Esophagus muscularis mucosa (tissue), 4 donors: ENCODE measurements at regions not wholly inside any gene's neighbourhood (a gene's known extent, or its start where the extent isn't known, plus 50 kb on each side); places are given as distances from the start of the nearest gene placed in this dataset.

Experiments used
- DNase-seq: peaks from one replicate; pipeline ENCODE4 v3.0.0-alpha.2; 2017; ENCODE audit errors: extremely low spot score
- H3K27ac ChIP-seq, 4 donors: fragments of 200-600 bp; sonication (generic); replicated peaks in 1 of 4; 1 replicate in 3 of 4; 2 replicates in 1 of 4; pipeline ENCODE4 v1.5.1; 2016 to 2019; ENCODE audit warnings: mild to moderate bottlenecking in 1 of 4
- H3K27me3 ChIP-seq, 4 donors: fragments of 200-600 bp; sonication (generic); one replicate each; pipeline versions ENCODE4 v1.5.1 to v1.6.0; 2016 to 2019
- H3K36me3 ChIP-seq, 4 donors: fragments of 200-600 bp; sonication (generic); one replicate each; pipeline ENCODE4 v1.5.1; 2016 to 2019
- H3K4me1 ChIP-seq, 4 donors: fragments of 200-600 bp; sonication (generic); one replicate each; pipeline ENCODE4 v1.5.1; 2016 to 2019
- H3K4me3 ChIP-seq, 4 donors: fragments of 200-600 bp; sonication (generic); 1 replicate in 2 of 4; 2 replicates in 2 of 4; pipeline ENCODE4 v1.5.1; 2016 to 2019; ENCODE audit warnings: mild to moderate bottlenecking in 4 of 4, moderate library complexity in 1 of 4
- H3K9me3 ChIP-seq, 4 donors: fragments of 200-600 bp; sonication (generic); 1 replicate in 3 of 4; 2 replicates in 1 of 4; pipeline ENCODE4 v1.5.1; 2016 to 2019
- CTCF ChIP-seq, 3 experiments: fragments of 200-600 bp in 2 of 3; fragments of 450-650 bp in 1 of 3; sonication (generic) in 2 of 3; IDR thresholded peaks; one replicate each; pipeline ENCODE4 v1.5.1; 2017 to 2019; ENCODE audit warnings: antibody characterized with exemption in 3 of 3, mild to moderate bottlenecking in 2 of 3, moderate library complexity in 1 of 3
- EP300 ChIP-seq: sonication (generic); formaldehyde crosslinking; IDR thresholded peaks from one replicate; pipeline ENCODE4 v1.6.1; 2017; ENCODE audit warnings: antibody characterized with exemption
- POLR2A ChIP-seq: fragments of 450-650 bp; IDR thresholded peaks from one replicate; pipeline ENCODE4 v1.6.1; 2017; ENCODE audit warnings: antibody characterized with exemption, moderate library complexity, mild to moderate bottlenecking, low read depth
- POLR2AphosphoS5 ChIP-seq, 2 donors: sonication (generic); formaldehyde crosslinking; IDR thresholded peaks; one replicate each; pipeline ENCODE4 v1.6.1; 2017; ENCODE audit warnings: antibody characterized with exemption in 2 of 2
- WGBS: methylation state at CpG from one replicate; pipeline ENCODE4 v1.1.5; 2018; 5-methylcytosine and 5-hydroxymethylcytosine counted together
- intact Hi-C: fragments of 100-400 bp; cut with DNase I; formaldehyde crosslinking; loops from one replicate; pipeline ENCODE4 v1.15.1; 2023

GRCh38 chr9:106649664-106650063, 213.3 kb upstream of the ZNF462 start:
- intact Hi-C loops: loop anchor here (2.0 to 5.0 kb wide), 2 partner anchors 211 to 523 kb away; no protein-coding TSS in a partner anchor
- Histone ChIP-seq H3K4me3 (no peak overlapping the region), H3K36me3 (no peaks in the 10 kb centered on the region), H3K27ac (no peak overlapping the region), H3K4me1 (peaks cover 0 to 3% (median 0%) of the 10 kb centered on the region in 4 donors), H3K27me3 (no peaks in the 10 kb centered on the region), H3K9me3 (no peaks in the 10 kb centered on the region)
- WGBS: 93% methylated on average over 4 of the region's 4 CpGs
- TF ChIP-seq EP300 (no peak), POLR2A (no peak), POLR2AphosphoS5 (IDR thresholded peaks at IDR 0.05) (no peak), CTCF (IDR thresholded peaks at IDR 0.05) (no peak)
- DNase-seq: no peak

- H3K4me1 ChIP-seq: peaks cover 0 to 15% (median 5%) of the 10 kb centered on the region in 4 donors
- intact Hi-C loops: no loop called here
Observed at GRCh38 chr9:106653213-106653612, 209.8 kb upstream of the ZNF462 start.

GRCh38 chr9:106655966-106656365, 207.0 kb upstream of the ZNF462 start:
- WGBS: 47% methylated on average over 2 of the region's 2 CpGs
- Histone ChIP-seq H3K4me1 (peaks cover 0 to 15% (median 5%) of the 10 kb centered on the region in 4 donors), H3K9me3 (no peaks in the 10 kb centered on the region), H3K36me3 (no peaks in the 10 kb centered on the region), H3K27me3 (no peaks in the 10 kb centered on the region), H3K4me3 (no peak overlapping the region), H3K27ac (no peak overlapping the region)
- TF ChIP-seq CTCF (IDR thresholded peaks at IDR 0.05) (no peak), EP300 (no peak), POLR2AphosphoS5 (IDR thresholded peaks at IDR 0.05) (no peak), POLR2A (no peak)
- DNase-seq: no peak
- intact Hi-C loops: no loop called here

More at GRCh38 chr9:106653213-106653612, 209.8 kb upstream of the ZNF462 start:
- DNase-seq: no peak
- Histone ChIP-seq H3K9me3 (no peaks in the 10 kb centered on the region), H3K4me3 (no peak overlapping the region), H3K36me3 (no peaks in the 10 kb centered on the region), H3K27me3 (no peaks in the 10 kb centered on the region), H3K27ac (no peak overlapping the region)
- TF ChIP-seq POLR2AphosphoS5 (IDR thresholded peaks at IDR 0.05) (no peak), POLR2A (no peak), CTCF (IDR thresholded peaks at IDR 0.05) (no peak), EP300 (no peak)

GRCh38 chr9:106657926-106658325, 205.0 kb upstream of the ZNF462 start:
- intact Hi-C loops: no loop called here
- Histone ChIP-seq H3K4me1 (peaks cover 0 to 17% (median 5%) of the 10 kb centered on the region in 4 donors), H3K36me3 (no peaks in the 10 kb centered on the region), H3K9me3 (no peaks in the 10 kb centered on the region), H3K4me3 (no peak overlapping the region), H3K27me3 (no peaks in the 10 kb centered on the region), H3K27ac (no peak overlapping the region)
- TF ChIP-seq CTCF (IDR thresholded peaks at IDR 0.05): no peak
- no peak for TF ChIP-seq POLR2A
- TF ChIP-seq POLR2AphosphoS5 (IDR thresholded peaks at IDR 0.05): no peak
- TF ChIP-seq EP300: no peak
- DNase-seq: no peak

- Histone ChIP-seq H3K4me3 (no peak overlapping the region), H3K9me3 (no peaks in the 10 kb centered on the region), H3K4me1 (peaks cover 0 to 12% (median 9%) of the 10 kb centered on the region in 4 donors), H3K27ac (no peak overlapping the region), H3K27me3 (no peaks in the 10 kb centered on the region), H3K36me3 (no peaks in the 10 kb centered on the region)
- TF ChIP-seq CTCF (IDR thresholded peaks at IDR 0.05): no peak
- TF ChIP-seq POLR2AphosphoS5 (IDR thresholded peaks at IDR 0.05): no peak
- no peak for TF ChIP-seq POLR2A
- TF ChIP-seq EP300: no peak
- 79% methylated on average over 1 of the region's 1 CpG for WGBS
- intact Hi-C loops: no loop called here
- DNase-seq: no peak
Observed at GRCh38 chr9:106668534-106668933, 194.4 kb upstream of the ZNF462 start.
